NCI-H146 treated with DMSO at 0.1 percent for 48 hours (cell line): ENCODE measurements at regions not wholly inside any gene's neighbourhood (a gene's known extent, or its start where the extent isn't known, plus 50 kb on each side); places are given as distances from the start of the nearest gene placed in this dataset.
"Not testable (repeated sequence)": the region's sequence is repeated elsewhere in the genome, so short reads cannot be mapped to it uniquely, and the experiment has no call there.

Experiments used
- DNase-seq: peaks from one replicate; lab custom pipeline; 2025; ENCODE audit not compliant: unreplicated experiment; lab: John Stamatoyannopoulos, UW

- DNase-seq = no peak
Measured at GRCh38 chr4:125582302-125582701, 267.5 kb downstream of the FAT4 start.

DNA sequence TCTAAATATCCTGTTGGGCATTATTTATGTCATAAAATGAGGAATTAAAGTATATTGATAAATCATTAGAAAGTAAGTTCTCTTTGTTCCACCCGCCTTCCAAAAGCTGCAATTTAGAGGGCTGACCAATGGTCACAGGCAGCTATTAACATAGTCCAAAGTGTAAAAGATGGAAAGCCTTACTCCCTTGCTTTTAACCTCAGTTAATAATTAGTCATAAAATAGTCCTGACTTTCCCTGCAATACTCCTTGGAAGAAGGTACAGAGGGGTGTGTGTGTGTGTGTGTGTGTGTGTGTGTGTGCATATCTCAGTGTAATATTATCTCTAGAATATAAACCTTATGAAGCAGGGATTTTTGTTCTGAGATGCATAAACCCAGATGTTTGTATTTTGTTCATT lies 275.4 kb downstream of the FAT4 start:
- no peak for DNase-seq

DNA sequence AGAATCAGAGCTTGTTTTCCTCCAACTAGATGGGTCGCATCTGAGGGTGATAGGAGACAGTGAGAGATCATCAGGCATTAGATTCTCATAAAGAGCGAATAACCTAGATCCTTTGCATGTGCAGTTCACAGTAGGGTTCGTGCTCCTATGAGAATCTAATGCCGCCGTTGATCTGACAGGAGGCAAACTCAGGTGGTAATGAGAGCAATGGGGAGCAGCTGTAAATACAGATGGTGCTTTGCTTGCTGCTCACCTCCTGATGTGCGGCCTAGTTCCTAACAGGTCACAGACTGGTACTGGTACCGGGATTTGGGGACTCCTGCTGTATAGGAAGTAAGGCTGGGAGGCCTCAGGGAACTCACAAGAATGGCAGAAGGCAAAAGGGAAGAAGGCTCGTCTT lies 276.5 kb downstream of the FAT4 start:
- DNase-seq = no peak

- no peak for DNase-seq
Measured at GRCh38 chr4:125594056-125594602, 279.4 kb downstream of the FAT4 start.

GRCh38 chr4:125605926-125606325 lies 291.2 kb downstream of the FAT4 start:
- not testable (repeated sequence) for DNase-seq

- DNase-seq = no peak
Measured at GRCh38 chr4:125620066-125620860, 305.5 kb downstream of the FAT4 start.

DNA sequence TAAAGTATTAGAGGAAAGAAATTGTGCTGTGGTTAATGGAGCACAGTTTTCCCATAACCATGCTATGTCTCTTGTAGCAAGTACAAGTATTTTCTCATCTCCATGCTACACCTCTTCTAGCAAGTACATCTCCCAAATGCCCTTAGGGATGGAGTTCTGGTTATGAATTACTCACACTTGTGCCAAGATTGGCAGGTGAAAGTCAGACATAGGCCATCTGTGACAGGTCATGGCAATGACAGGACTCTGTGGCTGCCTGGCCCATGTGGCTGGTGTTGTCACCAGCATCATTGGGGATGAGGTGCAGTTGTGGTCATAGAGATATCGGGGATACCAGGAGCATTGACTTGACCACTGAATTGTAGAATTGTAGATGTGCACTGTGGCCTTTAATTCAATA lies 310.2 kb downstream of the FAT4 start:
- no peak for DNase-seq

DNA sequence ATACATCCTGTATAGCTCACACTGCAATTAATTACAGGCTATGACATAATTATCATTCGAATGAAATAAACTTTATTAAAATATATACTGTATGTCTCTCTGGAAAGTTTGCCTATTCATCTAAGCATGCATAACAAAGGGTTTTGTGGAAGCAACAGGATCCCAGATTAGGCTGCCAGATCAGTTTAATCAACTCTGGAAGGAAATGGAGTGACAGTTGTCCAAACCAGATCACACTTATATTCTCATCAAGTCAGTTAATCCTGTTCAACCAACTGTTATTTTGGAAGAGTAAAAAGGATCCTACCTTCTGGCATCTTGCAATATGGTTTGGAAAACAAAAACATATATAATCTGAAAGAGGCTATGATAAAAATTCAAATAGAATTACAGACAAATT lies 312.2 kb downstream of the FAT4 start:
- DNase-seq = no peak

DNA sequence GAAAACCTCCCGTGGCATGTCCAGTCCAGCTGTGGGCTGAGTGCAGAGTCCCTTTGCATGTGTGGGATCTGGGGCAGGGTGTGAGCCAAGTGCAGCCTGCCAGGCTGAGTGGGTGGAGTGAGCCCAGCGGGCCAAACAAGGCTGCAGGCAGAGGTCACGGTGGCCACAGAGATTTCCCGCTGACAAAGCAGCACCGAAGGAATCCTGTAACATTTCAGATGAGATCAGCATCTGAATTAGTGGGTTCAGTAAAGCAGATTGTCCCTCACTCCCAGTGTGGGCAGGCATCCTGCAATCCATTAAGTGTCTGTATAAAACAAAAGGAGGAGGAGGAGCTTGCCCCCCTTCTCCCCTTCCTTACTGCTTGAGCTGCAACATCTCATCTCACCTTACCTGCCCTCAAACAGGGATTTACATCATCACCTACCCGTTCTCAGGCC lies 324.4 kb downstream of the FAT4 start:
- no peak for DNase-seq

DNA sequence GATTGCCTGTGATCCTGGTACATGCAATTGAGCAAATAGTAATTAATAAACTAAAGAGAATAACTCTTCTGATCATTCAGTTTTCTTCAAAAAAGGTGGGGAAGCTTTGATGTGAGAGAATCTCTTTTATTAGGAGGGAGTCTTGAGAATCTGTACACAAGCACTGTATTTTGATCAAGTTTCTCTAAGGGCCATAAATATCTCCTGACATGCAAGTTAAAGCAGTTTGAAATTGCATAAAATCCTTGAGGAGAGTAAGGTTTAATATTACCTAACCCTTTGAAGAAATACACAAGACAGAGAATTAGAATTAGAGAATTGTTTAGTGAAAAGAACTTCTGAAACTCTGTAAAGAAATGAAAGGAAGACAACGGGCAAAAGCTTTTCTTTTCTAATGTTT lies 326.9 kb downstream of the FAT4 start:
- DNase-seq = no peak

DNA sequence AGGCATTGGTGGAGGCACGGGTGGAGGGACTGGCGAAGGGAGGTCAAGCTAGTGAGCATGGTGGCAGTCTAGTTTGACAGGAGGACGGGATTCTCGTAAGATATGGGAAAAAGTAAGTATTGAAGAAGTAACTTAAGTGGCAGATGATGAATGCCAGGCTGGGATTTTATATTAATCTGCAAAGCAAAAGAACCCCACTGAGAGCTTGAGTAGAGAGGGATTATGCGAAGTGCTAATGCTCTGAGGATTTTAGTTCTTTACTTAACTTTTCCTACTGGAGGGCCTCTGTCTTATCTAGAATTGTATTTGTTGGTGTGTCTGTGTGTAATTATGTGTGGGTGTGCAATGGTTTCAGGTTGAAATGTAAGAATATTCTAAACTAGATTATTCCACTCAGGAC lies 327.9 kb downstream of the FAT4 start:
- no peak for DNase-seq

- no peak for DNase-seq
Measured at GRCh38 chr4:125649452-125649851, 334.7 kb downstream of the FAT4 start.

- DNase-seq = no peak
Measured at GRCh38 chr4:125650557-125650956, 335.8 kb downstream of the FAT4 start.

DNA sequence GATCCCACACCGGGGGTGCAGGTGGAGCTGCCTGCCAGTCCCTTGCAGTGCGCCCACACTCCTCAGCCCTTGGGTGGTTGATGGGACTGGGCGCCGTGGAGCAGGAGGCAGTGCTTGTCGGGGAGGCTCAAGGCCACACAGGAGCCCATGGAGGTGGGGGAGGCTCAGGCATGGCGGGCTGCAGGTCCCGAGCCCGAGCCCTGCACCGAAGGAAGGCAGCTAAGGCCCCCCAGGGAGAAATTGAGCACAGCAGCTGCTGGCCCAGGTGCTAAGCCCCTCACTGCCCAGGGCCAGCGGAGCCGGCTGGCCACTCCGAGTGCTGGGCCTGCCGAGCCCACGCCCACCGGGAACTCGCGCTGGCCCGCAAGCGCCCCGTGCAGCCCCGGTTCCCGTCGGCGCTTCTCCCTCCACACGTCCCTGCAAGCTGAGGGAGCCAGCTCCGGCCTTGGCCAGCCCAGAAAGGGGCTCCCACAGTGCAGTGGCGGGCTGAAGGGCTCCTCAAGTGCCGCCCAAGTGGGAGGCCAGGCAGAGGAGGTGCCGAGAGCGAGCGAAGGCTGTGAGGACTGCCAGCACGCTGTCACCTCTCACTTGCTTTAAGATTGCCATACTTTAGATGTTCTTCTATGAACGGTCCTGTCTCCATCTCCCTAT lies 337.1 kb downstream of the FAT4 start:
- DNase-seq = not testable (repeated sequence)

DNA sequence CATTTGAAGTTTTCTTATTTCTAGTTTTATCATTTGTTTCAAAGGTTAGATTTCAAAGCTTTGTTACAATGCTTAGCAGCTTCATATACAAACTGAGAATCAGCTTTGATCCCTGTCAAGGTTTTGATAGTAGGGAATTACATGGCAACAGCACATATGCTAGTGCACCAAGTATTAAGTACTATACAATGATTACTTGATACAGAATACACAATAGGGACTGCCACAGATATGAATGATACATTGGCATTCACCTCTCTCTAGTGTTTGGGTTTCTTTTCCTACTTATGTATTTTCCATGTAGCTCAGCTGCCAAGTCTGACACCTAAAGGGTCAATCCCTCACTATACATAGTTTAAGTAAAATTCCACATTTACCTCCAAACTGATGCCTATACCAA lies 344.0 kb downstream of the FAT4 start:
- no peak for DNase-seq

DNA sequence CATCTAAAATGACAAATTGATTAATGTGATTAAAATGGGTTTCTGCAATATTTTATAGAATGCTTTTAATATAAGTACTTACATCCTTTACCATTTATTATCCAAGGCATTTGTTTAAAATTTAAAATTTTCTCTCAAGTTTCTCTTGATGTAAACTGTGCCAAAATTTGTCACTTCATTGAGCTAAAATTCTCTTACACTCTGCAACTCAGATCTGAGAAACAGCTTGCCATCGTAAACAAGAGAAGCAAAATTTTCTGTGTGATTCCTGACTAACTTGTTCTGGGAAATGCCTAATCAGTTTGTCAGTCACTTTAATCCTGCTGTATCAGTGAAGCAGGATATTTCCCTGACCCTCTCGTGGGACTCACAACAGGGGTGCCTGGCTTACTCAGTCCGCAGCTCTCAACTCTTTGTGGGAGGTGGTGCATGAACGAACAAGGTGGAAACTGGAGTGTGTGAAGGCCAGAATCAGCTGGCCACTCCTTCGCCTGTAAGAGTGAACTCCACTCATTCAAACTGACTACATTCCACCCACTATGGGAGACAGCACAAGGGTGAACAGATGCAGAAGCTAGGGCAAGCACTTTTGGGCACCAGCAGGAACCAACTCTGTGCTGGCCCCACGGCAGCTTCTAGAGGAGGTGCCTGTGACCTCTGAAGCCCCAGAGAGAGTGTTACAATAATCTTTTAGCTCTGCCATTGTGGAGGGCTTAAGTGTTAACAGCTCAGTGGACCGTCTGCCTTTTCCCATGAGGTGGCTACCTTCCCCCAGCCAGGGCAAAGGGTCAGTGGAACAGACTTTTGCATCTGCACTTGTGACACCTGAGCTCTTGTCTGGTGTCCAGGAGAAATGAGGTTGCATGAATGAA lies 349.4 kb downstream of the FAT4 start:
- DNase-seq = no peak

- no peak for DNase-seq
Measured at GRCh38 chr4:125666635-125667034, 351.9 kb downstream of the FAT4 start.

- DNase-seq = no peak
Measured at GRCh38 chr4:125676156-125676555, 361.4 kb downstream of the FAT4 start.

DNA sequence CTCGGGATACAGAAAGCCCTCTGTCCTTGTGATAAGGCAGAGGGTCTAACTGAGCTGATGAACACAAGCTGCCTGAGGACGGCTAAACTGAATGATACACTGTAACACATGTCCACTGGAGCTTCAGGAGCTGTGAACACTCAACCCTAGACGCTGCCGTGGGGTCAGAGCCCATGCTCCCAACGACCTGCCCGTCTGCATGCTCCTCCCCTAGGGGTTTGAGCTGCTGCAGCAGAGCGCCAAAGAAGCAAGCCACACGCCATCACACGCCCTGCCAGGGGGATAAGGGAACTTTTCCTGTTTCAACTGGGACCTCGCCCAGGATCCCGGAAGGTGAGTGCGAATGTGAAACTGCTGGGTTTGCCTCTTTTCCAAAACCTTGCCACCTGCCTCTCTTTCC lies 361.8 kb downstream of the FAT4 start:
- no peak for DNase-seq

DNA sequence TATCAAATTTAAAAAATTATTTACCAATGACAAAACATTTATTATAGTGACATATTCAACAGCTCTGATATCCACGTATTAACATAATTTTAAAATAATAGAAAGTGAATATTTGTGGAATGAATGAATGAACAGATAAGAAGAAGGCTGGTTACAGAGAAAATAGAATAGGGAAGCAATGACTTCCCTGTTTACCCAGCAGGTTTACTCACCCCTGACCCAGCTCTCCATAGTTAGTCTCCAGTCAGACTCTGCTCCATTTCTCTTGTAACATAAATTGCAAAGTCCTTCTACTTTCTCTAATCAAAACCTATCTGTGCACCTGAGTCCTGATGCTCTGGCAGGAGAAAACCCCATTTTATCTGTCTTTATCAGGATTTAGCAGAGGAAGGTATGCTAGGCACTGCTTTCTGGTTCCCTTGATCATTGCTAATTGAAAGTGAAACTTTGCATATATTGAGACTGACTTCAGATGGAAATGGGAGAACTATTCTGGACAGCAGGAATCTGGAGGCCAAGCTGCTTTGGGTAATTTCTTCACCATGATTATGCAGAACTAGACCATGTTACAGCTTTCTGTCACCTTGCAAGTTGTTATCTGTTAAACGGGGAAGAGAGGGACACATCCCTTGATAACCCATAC lies 363.0 kb downstream of the FAT4 start:
- no peak for DNase-seq

DNA sequence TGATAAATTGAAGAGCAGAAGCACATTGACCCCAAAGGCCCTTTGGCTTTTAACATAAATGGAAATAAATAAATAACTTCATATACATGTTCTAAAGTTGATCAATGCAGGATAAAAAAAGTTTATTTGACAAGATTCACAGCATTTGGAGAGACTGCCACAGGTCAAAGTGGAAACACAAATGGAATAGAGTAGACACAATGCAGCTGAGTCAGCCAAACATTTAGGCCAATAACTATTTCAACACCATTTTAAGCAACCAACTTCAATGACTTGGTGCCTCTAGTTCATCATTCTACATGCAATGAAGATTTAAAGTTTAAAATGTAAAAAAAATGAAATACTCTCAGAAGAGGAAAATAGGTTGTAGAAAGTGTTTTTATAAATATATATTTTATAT lies 365.2 kb downstream of the FAT4 start:
- DNase-seq = no peak
